GM12873 (cell line): ENCODE measurements at regions not wholly inside any gene's neighbourhood (a gene's known extent, or its start where the extent isn't known, plus 50 kb on each side); places are given as distances from the start of the nearest gene placed in this dataset.

Experiments used
- TF ChIP-seq, protein P1 (sequence below): IDR thresholded peaks from 2 replicates; pipeline ENCODE4 v1.5.1; 2012; ENCODE audit warnings: low read depth, mild to moderate bottlenecking, moderate library complexity, low read length, control low read depth; ENCODE audit not compliant: insufficient read depth; ENCODE audit errors: missing control alignments

DNA sequence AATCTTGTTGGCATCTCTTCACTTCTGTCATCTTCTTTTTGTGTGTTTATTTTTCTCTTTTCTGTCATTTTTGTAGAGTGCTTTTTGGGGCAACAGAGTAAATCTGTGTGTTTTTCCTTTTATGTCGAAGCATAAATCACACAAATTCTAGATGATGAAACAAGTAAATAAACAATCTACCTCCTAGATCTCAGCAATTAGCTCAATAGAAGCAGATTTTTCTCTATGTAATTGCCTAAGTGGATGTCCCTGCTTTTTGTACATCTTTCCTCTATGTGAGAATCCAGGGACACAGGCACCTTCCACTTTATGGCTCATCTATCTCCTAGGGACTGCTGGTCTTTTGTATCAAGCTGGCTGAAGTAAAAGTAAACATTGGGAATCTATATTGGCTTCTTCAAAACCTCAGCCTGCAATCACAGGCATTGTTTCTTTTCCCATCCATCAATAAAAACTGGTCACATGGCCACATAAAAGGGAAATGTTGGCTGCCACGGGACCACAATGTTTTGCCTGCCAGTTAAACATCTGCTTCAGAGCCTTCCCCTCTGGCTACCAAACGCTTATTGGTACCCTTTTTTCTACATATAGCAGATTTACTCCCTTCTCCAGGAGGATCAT is 323.8 kb downstream of the LMO7 start:
- TF ChIP-seq, protein P1, sequence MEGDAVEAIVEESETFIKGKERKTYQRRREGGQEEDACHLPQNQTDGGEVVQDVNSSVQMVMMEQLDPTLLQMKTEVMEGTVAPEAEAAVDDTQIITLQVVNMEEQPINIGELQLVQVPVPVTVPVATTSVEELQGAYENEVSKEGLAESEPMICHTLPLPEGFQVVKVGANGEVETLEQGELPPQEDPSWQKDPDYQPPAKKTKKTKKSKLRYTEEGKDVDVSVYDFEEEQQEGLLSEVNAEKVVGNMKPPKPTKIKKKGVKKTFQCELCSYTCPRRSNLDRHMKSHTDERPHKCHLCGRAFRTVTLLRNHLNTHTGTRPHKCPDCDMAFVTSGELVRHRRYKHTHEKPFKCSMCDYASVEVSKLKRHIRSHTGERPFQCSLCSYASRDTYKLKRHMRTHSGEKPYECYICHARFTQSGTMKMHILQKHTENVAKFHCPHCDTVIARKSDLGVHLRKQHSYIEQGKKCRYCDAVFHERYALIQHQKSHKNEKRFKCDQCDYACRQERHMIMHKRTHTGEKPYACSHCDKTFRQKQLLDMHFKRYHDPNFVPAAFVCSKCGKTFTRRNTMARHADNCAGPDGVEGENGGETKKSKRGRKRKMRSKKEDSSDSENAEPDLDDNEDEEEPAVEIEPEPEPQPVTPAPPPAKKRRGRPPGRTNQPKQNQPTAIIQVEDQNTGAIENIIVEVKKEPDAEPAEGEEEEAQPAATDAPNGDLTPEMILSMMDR, result no peak

DNA sequence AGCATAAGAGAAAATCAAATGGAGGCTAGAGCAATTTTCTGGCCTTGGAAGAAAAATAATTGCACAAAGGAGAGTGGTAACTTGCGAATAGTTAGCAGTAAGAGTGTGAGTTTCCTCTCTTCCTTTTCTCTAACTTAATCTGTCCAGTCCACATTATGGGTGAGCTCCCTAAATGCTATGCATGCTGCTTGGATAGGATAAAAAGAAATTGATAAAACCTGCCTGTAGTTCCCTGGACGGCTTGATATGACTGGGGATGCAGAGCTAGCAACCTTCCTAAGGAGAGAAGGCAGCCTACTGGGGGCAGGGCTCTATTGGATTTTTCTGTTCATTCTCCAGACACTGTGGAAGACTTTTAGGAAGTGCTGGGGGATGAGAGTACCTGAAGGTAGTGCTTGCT is 311.3 kb downstream of the LMO7 start:
- TF ChIP-seq, protein P1, result no peak

DNA sequence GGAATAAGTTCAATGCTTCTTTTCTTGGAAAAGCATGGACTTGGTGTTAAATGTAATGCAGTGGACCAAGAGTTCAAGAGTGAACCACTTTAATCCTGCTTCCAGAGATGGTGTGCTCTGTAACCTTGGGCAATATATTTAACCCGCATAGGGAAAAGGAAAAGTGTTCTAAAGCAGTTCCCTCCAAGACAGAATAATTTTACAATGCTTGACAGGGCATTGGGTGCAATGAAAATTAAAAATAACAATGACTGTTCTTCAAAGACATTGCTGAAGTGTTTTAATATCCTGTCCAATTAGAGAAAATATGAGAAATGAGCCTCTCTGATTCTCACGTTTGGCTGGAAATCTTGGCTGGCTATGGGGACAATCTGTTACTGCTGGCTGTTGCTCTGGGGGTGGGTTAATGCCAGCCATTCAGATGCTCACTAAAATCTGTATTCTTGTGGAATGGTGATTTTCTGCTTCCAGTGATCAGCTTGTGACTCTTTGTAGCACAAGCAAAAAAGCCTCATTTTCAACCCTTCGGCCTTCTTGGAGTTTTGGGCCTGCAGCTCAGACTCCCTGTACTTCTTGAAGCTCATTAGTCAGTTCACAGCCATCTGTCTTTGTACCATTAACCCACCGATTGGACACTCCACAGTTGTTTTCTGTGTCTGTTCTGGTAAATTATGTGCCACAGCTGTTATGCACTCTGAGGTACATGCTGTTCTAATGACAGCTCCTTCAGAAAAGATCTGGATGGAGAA is 310.6 kb downstream of the LMO7 start:
- TF ChIP-seq, protein P1, result no peak

DNA sequence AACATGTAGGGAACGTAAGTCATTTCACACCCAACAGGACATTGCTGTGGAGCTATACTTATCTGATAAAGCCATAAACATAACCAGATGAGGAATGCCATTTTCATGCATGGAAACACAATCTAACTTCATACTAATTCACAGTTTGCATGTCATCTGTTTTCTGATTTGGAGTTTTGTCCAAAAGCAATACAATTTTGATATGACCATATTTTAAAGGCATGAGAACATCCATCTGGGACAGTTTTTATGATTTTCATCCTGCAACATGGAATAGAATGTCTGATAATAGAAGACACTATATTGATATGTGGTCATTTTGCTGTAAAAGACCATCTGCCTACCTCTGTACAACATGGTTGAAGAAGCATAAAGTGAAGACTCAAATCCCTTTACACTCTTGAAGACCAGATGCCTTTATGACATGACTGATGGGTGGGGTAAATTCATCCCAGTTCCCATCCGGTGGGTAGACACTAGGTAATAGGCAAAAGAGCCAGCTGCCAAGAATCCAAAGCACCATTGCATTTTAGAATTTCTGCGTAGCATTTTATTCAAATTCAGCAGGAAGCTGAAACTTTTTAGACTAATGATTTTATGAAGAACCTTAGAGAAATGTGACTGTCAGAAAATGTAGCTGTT is 309.8 kb downstream of the LMO7 start:
- TF ChIP-seq, protein P1, result no peak

DNA sequence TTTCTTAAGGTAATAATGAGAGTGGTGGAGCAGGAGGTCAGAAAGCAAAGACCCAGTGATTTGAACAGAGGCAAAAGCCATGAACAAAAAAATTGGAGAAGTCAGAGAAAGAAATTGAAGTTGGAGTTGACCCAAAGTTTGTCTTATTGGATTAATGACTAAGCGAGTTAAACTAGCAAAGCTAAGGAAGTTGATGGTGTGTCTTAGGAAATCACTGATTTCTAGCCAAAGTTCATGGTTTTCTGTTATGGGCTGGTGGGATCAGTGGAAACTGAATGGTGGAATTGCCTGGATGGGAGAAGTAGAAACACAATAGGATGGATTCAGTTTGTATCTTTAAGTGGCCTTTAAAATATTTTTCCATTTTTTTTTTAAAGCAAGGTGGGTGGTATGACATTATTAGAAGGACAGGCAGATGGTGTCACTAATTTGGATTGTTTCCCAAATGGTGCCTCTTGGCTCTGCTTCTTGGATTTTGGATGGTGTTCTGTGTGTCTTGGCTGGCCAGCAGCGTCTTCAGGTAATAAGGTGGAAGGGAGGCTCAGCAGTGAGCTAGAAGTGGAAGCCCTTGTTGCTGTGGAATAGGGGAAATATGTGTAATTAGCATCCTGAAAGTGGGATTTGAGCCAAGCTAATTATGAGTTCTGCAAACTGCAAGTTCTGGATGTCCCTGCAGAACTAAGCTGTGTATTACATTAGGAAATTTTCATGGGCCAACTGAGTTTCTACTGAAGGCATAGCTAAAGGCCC is 302.9 kb downstream of the LMO7 start:
- TF ChIP-seq, protein P1, result no peak

DNA sequence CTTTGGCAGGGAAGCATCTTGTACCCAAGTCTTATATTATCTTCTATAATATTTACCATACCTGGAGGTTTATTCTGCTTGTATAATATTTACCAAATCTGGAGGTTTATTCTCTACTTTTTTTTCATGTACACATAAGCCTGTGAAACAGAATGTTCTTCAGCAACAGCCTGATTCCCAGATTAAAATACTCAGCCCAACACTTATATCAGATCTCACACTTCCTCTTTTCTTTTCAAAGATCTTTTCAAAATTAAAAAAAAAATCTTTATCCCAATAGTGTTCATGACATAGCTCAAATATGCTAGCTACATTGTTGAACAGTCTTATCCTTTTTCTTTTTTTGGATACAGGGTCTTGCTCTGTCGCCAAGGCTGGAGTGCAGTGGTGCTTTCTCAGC is 300.7 kb downstream of the LMO7 start:
- TF ChIP-seq, protein P1, result no peak

DNA sequence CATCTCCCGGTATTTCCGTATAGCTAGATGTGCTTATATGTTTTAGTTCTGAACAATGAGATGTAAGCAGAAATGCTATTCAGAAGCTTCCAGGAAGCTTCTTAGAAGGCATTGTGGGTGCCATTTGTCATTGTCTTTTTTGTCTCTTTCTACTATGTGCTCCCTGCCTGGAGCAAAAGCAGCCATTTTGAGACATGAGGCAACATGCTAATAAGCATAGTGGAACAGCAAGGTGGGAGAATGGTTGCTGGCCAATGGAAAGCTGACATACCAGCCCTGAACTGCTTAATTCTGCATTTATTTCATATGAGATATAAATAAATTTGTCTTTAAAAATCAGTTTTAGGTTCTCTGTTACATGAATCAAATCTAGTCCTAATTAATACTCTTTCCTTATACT is 299.7 kb downstream of the LMO7 start:
- TF ChIP-seq, protein P1, result no peak
